Mammary epithelial cell (primary cell): ENCODE measurements at regions not wholly inside any gene's neighbourhood (a gene's known extent, or its start where the extent isn't known, plus 50 kb on each side); places are given as distances from the start of the nearest gene placed in this dataset.

Experiments used
- CTCF ChIP-seq, 2 donors: IDR thresholded peaks in 1 of 2; conservative IDR thresholded peaks in 1 of 2; 2 replicates each; pipeline ENCODE4 v1.5.1; 2011 to 2012; ENCODE audit warnings: inconsistent platforms in 2 of 2, low read length in 2 of 2, mild to moderate bottlenecking in 2 of 2, control low read depth in 1 of 2, low read depth in 1 of 2; ENCODE audit not compliant: insufficient read depth in 1 of 2; ENCODE audit errors: extremely low read depth in 1 of 2
- EZH2 ChIP-seq: IDR thresholded peaks from 2 replicates; pipeline ENCODE4 v1.6.1; 2012; ENCODE audit warnings: low read length, inconsistent platforms, borderline replicate concordance

- TF ChIP-seq CTCF (conservative IDR thresholded peaks at IDR 0.05 in 1 of 2, IDR thresholded peaks at IDR 0.05 in 1 of 2; ENCODE audit: extremely low read depth in 1 of 2, insufficient read depth in 1 of 2, low read depth in 1 of 2, low read length in 2 of 2): no peak
- TF ChIP-seq EZH2: no peak
Measured at GRCh38 chr1:187046293-187046692, 217.5 kb downstream of the PLA2G4A start.
